ENCODE measurements at regions not wholly inside any gene's neighbourhood (a gene's known extent, or its start where the extent isn't known, plus 50 kb on each side); places are given as distances from the start of the nearest gene placed in this dataset.

DNA sequence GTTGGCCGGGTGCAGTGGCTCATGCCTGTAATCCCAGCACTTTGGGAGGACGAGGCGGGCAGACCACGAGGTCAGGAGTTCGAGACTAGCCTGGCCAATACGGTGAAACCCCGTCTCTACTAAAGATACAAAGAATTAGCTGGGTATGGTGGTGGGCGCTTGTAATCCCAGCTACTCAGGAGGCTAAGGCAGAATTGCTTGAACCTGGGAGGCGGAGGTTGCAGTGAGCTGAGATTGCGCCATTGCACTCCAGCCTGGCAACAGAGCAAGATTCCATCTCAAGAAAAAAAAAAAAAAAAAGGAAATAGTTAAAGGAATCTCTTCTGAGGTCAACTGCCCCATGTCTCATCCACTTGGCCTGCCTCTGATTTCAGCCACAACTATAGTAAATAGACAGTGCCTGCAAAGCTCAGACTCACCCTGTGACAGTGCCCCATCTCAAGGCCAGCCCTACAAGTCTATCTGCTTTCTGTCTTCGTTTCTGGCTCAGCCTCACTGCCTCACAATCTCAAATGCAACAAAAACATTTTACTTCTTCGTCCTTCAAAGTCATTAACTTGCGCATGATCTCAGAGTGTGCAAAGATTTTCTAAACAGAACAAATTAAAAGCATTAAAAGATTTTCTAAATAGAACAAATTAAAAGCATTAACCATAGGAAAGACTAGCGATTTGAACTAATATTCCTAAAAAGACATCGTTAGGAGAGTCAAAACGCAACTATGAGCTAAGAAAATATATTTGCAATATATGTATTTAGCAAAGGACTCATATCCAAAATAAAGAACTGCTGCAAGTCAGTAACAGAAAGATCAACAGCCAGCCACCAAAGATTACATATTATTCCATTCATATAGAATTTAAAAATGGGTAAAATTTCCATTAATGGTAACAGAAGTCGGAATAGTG lies 65.0 kb upstream of the PRDX6 start:
- TF ChIP-seq, protein P1, sequence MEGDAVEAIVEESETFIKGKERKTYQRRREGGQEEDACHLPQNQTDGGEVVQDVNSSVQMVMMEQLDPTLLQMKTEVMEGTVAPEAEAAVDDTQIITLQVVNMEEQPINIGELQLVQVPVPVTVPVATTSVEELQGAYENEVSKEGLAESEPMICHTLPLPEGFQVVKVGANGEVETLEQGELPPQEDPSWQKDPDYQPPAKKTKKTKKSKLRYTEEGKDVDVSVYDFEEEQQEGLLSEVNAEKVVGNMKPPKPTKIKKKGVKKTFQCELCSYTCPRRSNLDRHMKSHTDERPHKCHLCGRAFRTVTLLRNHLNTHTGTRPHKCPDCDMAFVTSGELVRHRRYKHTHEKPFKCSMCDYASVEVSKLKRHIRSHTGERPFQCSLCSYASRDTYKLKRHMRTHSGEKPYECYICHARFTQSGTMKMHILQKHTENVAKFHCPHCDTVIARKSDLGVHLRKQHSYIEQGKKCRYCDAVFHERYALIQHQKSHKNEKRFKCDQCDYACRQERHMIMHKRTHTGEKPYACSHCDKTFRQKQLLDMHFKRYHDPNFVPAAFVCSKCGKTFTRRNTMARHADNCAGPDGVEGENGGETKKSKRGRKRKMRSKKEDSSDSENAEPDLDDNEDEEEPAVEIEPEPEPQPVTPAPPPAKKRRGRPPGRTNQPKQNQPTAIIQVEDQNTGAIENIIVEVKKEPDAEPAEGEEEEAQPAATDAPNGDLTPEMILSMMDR (IDR thresholded peaks at IDR 0.05; ENCODE audit: insufficient read depth, low read length, poor library complexity, severe bottlenecking), result no peak
- no peak for DNase-seq (ENCODE audit: low read depth)
- Histone ChIP-seq H3K36me3 (ENCODE audit: control insufficient read depth, insufficient read depth, low read length) (no peaks in the 10 kb centered on the region), H3K27me3 (ENCODE audit: control insufficient read depth, insufficient read depth, low read length) (no peaks in the 10 kb centered on the region), H3K4me3 (ENCODE audit: low read depth, low read length) (no peak overlapping the region)

DNA sequence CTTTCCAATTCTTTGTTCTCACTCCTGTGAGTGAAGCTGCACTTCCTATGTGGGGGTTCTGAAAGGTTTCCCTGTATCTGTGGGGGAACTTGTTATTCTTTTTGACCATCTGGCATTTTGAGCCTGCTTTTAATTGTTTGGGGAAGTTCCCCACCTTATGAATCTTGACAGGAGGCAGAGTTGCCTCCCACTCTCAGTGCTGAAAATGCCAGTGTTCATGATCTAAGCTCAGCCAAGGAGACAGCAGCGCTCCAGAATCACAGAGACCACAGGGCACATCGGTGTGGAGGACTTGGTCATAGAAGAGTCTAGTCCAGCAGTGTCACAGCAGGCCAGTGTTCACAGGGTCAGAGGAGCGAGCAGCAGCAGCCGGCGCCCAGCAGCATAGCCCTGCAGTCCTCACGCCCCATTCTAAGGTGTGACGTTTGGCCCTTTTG lies 63.8 kb upstream of the PRDX6 start:
- no peaks in the 10 kb centered on the region for H3K36me3 ChIP-seq (ENCODE audit: control insufficient read depth, insufficient read depth, low read length)
- H3K4me3 ChIP-seq (ENCODE audit: low read depth, low read length), result no peak overlapping the region
- TF ChIP-seq, protein P1 (IDR thresholded peaks at IDR 0.05; ENCODE audit: insufficient read depth, low read length, poor library complexity, severe bottlenecking), result no peak
- H3K27me3 ChIP-seq (ENCODE audit: control insufficient read depth, insufficient read depth, low read length), result no peaks in the 10 kb centered on the region
- DNase-seq (ENCODE audit: low read depth), result no peak

DNA sequence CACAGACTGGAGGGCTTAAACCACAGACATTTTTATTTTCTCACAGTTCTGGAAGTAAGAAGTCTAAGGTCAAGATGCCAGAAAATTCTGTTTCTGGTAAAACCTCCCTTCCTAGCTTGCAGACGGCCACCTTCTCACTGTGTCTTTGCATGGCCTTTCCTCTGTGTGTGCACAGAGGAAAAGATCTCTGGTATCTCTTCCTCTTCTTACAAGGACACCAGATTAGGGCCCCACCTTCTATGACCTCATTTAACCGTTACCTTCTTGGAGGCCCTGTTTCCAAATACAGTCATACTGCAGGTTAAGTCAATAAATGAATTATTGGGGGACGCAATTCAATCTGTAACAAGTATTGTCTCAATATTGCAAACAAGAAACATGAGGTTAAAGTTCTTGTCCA lies 63.0 kb upstream of the PRDX6 start:
- no peak overlapping the region for H3K4me3 ChIP-seq (ENCODE audit: low read depth, low read length)
- H3K27me3 ChIP-seq (ENCODE audit: control insufficient read depth, insufficient read depth, low read length), result no peaks in the 10 kb centered on the region
- DNase-seq (ENCODE audit: low read depth), result no peak
- TF ChIP-seq, protein P1 (IDR thresholded peaks at IDR 0.05; ENCODE audit: insufficient read depth, low read length, poor library complexity, severe bottlenecking), result no peak
- H3K36me3 ChIP-seq (ENCODE audit: control insufficient read depth, insufficient read depth, low read length), result no peaks in the 10 kb centered on the region

DNA sequence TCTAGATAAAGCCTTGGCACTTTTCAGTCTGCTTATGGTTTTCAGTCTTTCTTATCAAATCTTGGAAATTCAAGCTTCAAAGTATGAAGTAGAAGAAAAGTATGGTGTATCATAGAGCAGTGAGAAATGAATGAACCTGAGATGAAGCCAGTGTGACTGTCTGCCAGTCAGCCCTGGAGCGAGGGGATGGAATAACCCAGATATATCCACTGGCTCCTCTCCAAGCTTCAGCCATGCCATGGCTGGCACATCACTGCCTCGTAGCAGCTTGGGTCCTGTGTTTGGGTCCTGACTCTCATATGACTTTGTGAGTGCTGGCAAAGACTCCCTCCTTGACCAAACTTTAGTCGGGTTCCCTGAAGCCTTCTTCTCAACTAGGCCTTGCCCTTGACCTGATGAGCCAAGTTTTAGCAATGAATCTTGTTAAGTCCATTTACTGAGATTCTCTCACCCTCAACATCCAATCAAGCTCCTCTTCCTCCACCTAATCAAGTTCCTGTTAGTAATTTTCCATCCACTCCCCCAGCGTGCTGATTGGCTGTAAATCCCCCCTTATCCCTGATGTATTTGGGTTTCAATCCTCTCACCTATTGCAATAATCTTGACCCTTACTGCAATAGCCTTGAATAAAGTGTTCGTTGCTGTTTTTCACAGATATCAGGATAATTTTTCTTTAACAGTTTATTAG lies 62.5 kb upstream of the PRDX6 start:
- TF ChIP-seq, protein P1 (IDR thresholded peaks at IDR 0.05; ENCODE audit: insufficient read depth, low read length, poor library complexity, severe bottlenecking), result no peak
- H3K4me3 ChIP-seq (ENCODE audit: low read depth, low read length), result no peak overlapping the region
- H3K36me3 ChIP-seq (ENCODE audit: control insufficient read depth, insufficient read depth, low read length), result no peaks in the 10 kb centered on the region

DNA sequence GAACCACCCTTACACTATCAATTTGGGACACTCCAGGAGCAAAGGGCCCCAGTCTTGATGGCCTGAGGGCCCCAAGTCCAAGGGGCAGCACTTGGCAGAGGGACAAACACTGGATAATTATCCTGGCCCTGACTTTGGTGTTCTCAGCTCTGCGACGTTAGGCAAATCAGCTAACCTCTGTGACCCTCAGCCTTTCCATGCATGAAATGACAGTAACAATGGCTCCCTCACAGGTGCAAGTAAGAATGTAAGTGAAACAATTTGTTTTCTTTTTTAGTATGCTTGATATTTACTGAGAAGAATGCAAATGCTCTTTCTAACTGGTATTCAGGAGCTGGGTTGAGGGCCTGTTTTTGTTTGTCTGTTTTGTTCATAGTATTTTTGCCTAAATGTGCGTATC lies 61.6 kb upstream of the PRDX6 start:
- H3K27me3 ChIP-seq (ENCODE audit: control insufficient read depth, insufficient read depth, low read length), result no peaks in the 10 kb centered on the region
- H3K36me3 ChIP-seq (ENCODE audit: control insufficient read depth, insufficient read depth, low read length), result no peaks in the 10 kb centered on the region
- TF ChIP-seq, protein P1 (IDR thresholded peaks at IDR 0.05; ENCODE audit: insufficient read depth, low read length, poor library complexity, severe bottlenecking), result no peak
- no peak for DNase-seq (ENCODE audit: low read depth)
- H3K4me3 ChIP-seq (ENCODE audit: low read depth, low read length), result no peak overlapping the region

More for the DNA sequence above, 62.5 kb upstream of the PRDX6 start:
- no peak for DNase-seq (ENCODE audit: low read depth)
- H3K27me3 ChIP-seq (ENCODE audit: control insufficient read depth, insufficient read depth, low read length), result no peaks in the 10 kb centered on the region

Data from kidney epithelial cell (primary cell).